ENCODE measurements at regions not wholly inside any gene's neighbourhood (a gene's known extent, or its start where the extent isn't known, plus 50 kb on each side); places are given as distances from the start of the nearest gene placed in this dataset.
"Not testable (repeated sequence)": the region's sequence is repeated elsewhere in the genome, so short reads cannot be mapped to it uniquely, and the experiment has no call there.

DNA sequence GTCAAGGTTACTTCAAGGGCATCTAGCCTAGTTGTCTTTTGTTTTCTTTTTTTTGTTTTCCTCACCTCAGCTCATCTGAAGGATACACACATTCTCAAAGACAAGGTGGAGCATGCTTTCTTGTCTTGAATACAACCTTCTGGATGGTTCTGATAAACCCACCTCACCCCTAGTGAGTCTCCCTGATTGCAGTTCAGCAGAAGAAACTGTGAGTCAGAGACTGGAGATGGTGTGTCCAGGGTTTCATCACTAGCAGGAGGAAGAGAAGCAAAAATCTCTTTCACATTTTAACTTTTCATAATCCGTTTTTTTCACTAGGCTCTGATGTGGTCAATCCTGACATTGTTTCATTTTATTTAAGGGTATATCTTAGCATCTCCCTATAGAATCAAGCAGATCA, 143.0 kb upstream of the NRBF2 start:
- in situ Hi-C loops (cut with HindIII; ENCODE audit: low pct_unique_long_range_greater_than_20kb, low sequenced_read_pairs), result no loop called here
- TF ChIP-seq JUND (IDR thresholded peaks at IDR 0.05; ENCODE audit: low read depth), result no peak
- no peak for DNase-seq (ENCODE audit: low read depth in 1 of 2, low spot score in 1 of 2)

DNA sequence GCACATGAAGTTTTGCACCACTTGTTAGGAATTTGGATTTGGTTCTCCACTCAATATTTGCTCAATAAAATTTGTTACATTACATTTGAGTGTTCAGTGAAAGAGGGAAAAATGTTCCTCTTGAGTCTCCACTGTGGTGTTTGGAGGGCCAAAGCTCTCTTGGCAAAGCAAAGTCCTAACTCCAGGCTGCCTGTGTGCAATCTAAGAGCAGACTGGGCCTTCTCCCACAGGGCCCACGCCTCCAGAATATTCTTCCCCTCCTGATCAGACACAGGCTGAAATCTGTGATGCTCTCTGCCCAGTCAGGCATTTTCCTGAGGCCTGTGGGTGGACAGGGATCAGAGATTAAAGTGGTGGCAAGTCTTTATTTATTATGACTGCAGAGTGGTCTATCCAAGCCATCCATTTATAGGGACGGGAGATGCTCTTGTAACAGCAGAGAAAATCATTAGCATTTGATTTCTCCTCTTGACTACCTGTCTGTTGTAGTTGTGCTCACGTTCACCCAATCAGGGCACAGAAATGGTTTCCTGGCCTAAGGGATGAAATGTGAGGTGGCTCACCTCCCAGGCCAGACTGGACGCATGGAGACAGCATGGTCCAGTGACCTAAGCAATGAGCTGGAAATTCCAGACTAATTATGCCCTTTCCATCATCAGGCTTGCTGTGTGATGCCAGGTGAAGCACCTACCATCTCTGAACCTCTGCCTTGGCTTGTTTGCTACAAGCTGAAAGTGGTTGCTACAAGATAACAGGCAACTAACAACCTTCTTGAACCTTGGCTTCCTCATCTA, 147.1 kb upstream of the NRBF2 start:
- in situ Hi-C loops (cut with HindIII; ENCODE audit: low pct_unique_long_range_greater_than_20kb, low sequenced_read_pairs), result no loop called here
- no peak for TF ChIP-seq JUND (IDR thresholded peaks at IDR 0.05; ENCODE audit: low read depth)
- no peak for DNase-seq (ENCODE audit: low read depth in 1 of 2, low spot score in 1 of 2)

DNA sequence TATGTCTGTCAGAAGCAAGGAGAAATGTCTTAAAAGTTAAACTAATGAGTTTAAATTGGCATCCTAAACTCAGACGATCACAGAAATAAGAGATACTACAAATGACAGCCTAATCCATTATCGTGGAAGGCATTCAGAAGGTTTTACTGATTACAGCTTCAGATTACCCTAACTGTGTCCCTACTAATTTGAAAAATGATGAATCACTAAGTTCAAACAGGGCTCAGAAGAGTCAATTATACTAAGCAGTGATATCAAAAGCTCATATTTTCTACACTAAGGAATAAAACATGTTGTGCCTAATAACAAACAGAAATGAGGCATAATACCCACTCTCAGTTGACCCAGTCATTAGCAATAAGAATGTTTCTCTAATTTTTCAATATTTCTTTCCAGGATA, 152.0 kb upstream of the NRBF2 start:
- in situ Hi-C loops (cut with HindIII; ENCODE audit: low pct_unique_long_range_greater_than_20kb, low sequenced_read_pairs), result no loop called here
- DNase-seq (ENCODE audit: low read depth in 1 of 2, low spot score in 1 of 2), result no peak
- TF ChIP-seq JUND (IDR thresholded peaks at IDR 0.05; ENCODE audit: low read depth), result no peak

DNA sequence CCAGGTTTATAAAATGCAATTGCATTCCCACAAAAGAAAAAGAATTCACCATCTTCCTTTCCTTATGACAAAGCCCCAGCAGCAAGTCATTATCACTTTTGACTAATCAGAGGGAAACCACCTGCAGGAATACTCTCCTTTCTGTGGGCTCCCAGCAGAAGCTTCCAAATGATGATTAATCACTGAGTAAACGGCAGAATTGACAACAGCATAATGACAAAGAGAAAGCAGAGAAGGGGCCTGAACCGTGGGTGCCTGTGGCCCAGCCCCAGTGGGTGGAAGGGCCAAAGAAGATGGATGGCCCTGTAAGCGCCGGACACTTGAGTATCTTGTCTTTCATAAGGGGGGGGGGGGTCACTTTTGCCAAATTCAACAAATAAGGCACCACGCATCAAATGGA, 152.4 kb upstream of the NRBF2 start:
- no peak for TF ChIP-seq JUND (IDR thresholded peaks at IDR 0.05; ENCODE audit: low read depth)
- no peak for DNase-seq (ENCODE audit: low read depth in 1 of 2, low spot score in 1 of 2)
- in situ Hi-C loops (cut with HindIII; ENCODE audit: low pct_unique_long_range_greater_than_20kb, low sequenced_read_pairs), result no loop called here

DNA sequence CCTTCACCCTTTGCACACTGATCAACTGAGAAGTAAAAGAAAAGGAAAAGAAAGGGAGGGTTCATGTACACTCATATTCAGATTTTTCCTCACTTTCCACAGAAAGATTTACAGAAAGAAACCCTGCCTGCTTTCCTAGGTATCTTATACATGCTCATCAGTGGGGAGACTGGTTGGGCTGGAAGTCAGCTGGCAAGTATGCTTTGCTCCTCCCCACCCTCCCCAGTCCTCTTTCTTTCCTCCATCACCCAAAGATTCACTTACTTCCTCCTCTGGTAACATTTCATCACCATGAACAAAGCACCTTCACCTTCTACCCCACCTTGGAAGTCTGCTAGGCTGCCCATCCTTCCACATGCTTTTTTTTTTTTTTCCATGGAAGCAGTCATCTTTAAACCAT, 153.2 kb upstream of the NRBF2 start:
- in situ Hi-C loops (cut with HindIII; ENCODE audit: low pct_unique_long_range_greater_than_20kb, low sequenced_read_pairs), result no loop called here
- no peak for TF ChIP-seq JUND (IDR thresholded peaks at IDR 0.05; ENCODE audit: low read depth)
- no peak for DNase-seq (ENCODE audit: low read depth in 1 of 2, low spot score in 1 of 2)

DNA sequence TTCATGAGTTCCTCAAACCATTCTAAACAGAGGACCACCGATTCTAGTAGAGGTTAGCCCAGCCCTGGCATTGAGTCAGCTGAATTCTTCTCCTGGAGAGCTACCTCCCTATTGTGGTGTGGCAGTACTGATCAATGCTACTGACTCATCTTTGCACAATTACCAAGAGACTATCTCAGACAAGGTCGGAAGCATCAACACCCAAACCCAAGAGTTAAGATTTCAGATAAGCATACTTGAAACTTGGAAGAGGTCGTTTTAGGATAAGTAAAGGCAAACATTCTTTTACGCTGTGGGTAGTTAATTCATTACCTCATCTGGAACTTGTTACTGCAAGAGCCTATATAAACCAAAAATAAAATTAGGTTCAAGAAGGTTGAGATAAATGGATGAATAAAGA, 154.6 kb upstream of the NRBF2 start:
- TF ChIP-seq JUND (IDR thresholded peaks at IDR 0.05; ENCODE audit: low read depth), result no peak
- DNase-seq (ENCODE audit: low read depth in 1 of 2, low spot score in 1 of 2), result no peak
- in situ Hi-C loops (cut with HindIII; ENCODE audit: low pct_unique_long_range_greater_than_20kb, low sequenced_read_pairs), result no loop called here

DNA sequence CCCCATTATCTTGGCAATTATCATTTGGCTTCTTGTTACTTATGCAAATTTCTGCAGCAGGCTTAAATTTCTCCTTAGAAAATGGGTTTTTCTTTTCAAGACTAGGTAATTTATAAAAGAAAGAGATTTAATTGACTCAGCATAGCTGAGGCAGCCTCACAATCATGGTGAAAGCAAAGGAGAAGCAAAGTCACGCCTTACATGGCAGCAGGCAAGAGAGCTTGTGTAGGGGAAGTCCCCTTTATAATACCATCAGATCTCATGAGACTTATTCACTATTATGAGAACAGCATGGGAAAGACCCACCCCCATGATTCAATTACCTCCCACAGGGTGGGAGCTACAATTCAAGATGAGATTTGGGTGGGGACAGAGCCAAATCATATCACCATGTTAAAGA, 158.3 kb upstream of the NRBF2 start:
- DNase-seq (ENCODE audit: low read depth in 1 of 2, low spot score in 1 of 2); in situ Hi-C loops (cut with HindIII; ENCODE audit: low pct_unique_long_range_greater_than_20kb, low sequenced_read_pairs): not testable (repeated sequence)

DNA sequence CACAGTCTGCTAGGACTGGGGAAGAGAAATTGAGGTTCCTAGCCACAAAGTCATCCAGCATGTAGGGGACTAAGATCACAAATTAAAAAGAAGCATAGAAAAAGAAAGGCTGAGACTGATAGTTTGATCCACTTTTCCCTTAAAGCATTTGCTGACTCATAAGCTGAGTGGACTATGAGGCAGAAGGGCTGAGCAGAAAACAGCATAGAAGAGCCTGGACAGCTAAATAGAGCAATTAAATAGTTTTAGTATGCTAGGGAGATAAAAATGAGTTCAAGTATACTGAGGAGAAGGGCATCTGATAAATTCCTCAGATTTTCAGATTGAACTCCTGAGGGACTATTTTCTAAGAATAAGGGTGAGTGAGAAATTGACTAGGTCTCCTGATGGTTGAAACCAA, 155.9 kb upstream of the EGR2 start:
- TF ChIP-seq JUND (IDR thresholded peaks at IDR 0.05; ENCODE audit: low read depth), result no peak
- DNase-seq (ENCODE audit: low read depth in 1 of 2, low spot score in 1 of 2), result no peak
- in situ Hi-C loops (cut with HindIII; ENCODE audit: low pct_unique_long_range_greater_than_20kb, low sequenced_read_pairs), result no loop called here

DNA sequence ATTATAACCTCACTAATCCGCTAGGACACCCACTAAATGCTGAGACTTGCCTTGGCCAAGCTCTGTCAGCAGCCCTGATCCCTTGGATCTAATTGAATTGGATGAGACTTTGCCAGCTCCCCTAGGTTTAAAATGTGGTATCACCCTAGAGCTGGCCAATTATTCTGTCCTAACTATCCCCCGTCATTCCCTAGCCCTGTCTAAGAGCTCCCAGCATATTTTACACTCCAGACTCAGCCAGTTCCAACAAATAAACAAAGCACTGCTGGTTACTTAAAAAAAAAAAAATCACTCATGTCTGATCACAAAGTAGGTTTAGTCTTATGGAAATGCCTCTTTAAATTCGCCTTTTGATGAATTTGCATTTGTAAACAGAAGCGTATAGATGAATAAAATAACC, 147.9 kb upstream of the EGR2 start:
- no peak for TF ChIP-seq JUND (IDR thresholded peaks at IDR 0.05; ENCODE audit: low read depth)
- in situ Hi-C loops (cut with HindIII; ENCODE audit: low pct_unique_long_range_greater_than_20kb, low sequenced_read_pairs), result no loop called here
- no peak for DNase-seq (ENCODE audit: low read depth in 1 of 2, low spot score in 1 of 2)

DNA sequence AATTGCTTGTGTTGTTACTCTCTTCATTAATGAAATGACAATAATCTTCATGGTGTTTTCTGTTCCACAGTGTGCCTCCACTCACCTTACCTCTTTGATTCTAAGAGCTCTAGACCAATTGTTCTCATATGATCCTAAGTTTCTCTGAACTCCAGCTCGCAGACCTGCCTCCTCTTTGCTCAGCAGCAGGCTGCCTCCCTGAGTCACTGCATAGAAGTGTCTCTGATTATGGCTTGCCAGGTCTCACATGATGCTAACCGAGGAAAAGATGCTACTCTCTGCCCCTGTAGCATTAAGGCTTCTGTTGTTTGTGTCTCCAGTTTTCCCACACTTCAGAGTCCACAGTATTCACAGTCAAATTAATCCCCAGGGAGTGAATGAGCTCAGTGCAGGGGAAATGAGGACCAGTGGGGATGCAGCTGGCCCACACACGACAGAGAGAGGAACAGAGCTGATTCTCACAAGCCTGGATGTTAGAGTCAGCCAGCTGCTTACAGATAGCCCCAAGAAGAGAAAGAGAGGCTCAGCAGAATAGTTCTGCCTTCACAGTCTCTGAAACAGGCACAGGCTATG, 145.9 kb upstream of the EGR2 start:
- DNase-seq (ENCODE audit: low read depth in 1 of 2, low spot score in 1 of 2), result no peak
- in situ Hi-C loops (cut with HindIII; ENCODE audit: low pct_unique_long_range_greater_than_20kb, low sequenced_read_pairs), result no loop called here
- TF ChIP-seq JUND (IDR thresholded peaks at IDR 0.05; ENCODE audit: low read depth), result no peak

DNA sequence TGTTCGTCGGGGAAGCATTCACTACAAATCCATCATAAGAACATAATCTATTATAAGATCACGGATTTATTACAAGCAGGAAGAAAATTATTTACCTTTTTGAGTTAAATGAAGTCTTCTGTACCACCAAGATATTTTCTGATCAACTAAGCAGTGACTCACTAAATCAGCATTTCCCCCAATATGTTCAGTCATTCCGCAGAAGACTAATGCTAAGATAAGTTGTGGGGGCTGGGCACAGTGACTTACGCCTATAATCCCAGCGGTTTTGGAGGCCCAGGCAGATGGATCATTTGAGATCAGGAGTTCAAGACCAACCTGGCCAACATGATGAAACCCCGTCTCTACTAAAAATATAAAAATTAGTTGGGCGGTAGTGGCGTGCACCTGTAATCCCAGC, 144.2 kb upstream of the EGR2 start:
- in situ Hi-C loops (cut with HindIII; ENCODE audit: low pct_unique_long_range_greater_than_20kb, low sequenced_read_pairs), result no loop called here
- DNase-seq (ENCODE audit: low read depth in 1 of 2, low spot score in 1 of 2), result no peak
- TF ChIP-seq JUND (IDR thresholded peaks at IDR 0.05; ENCODE audit: low read depth), result no peak

DNA sequence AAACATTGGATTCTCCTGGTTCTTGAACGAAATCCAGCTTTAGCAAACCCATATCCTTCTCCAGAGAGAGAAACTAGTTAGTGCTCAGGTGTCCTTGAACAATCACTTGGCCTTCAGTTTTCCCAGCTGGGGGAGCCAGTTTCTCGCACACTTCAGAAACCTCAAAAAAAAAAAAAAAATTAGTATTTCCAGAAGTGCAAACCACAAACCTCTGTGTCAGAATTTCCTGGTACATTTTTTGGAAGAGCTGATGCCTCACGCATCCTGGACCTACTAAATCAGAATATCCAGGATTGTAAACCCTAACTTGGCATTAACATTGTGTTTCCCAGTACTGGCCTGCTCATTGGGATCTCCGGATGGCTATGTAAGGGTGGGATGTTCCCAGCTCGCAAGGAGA, 143.4 kb upstream of the EGR2 start:
- in situ Hi-C loops (cut with HindIII; ENCODE audit: low pct_unique_long_range_greater_than_20kb, low sequenced_read_pairs), result no loop called here
- no peak for DNase-seq (ENCODE audit: low read depth in 1 of 2, low spot score in 1 of 2)
- TF ChIP-seq JUND (IDR thresholded peaks at IDR 0.05; ENCODE audit: low read depth), result no peak

DNA sequence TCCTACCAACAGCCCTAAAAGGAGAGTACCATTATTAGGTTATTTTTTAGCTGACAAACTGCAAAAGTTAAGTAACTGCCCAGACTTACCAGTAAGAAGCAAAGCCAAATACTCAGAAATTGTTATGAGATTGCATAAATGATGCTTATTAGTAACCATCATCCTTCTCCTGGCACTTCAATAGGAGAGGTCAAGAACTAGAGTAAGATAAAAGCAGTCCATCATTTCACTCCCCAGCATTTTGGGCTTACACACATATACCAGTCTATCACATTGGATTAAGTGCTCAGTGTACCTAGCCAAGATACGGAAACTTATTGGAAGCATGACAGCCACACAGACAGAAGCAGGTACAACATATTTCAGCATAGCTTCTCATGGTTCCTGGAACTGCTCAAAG, 142.8 kb upstream of the EGR2 start:
- TF ChIP-seq JUND (IDR thresholded peaks at IDR 0.05; ENCODE audit: low read depth), result no peak
- no peak for DNase-seq (ENCODE audit: low read depth in 1 of 2, low spot score in 1 of 2)
- in situ Hi-C loops (cut with HindIII; ENCODE audit: low pct_unique_long_range_greater_than_20kb, low sequenced_read_pairs), result no loop called here

DNA sequence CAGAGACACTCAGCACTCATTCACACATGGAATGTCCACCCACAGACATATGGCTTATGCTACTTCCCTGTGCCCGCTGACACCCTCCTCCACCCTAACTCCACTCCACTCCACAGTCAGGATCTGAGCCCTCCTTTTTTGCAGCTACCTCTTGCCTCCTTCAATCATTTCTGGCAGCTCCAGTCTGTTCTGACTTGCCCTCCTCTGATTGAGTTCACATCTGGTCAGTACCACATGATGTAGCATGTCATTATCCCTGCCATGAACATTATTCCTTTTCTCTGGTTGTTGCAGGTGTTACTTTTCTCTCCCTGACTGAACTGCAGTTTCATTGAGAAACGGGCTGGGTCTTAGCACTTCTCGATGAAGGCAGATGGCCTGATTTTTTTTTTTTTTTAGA, 130.1 kb upstream of the EGR2 start:
- no peak for DNase-seq (ENCODE audit: low read depth in 1 of 2, low spot score in 1 of 2)
- in situ Hi-C loops (cut with HindIII; ENCODE audit: low pct_unique_long_range_greater_than_20kb, low sequenced_read_pairs), result no loop called here
- no peak for TF ChIP-seq JUND (IDR thresholded peaks at IDR 0.05; ENCODE audit: low read depth)

Data from T47D (cell line).